ENCODE measurements at regions not wholly inside any gene's neighbourhood (a gene's known extent, or its start where the extent isn't known, plus 50 kb on each side); places are given as distances from the start of the nearest gene placed in this dataset.

DNA sequence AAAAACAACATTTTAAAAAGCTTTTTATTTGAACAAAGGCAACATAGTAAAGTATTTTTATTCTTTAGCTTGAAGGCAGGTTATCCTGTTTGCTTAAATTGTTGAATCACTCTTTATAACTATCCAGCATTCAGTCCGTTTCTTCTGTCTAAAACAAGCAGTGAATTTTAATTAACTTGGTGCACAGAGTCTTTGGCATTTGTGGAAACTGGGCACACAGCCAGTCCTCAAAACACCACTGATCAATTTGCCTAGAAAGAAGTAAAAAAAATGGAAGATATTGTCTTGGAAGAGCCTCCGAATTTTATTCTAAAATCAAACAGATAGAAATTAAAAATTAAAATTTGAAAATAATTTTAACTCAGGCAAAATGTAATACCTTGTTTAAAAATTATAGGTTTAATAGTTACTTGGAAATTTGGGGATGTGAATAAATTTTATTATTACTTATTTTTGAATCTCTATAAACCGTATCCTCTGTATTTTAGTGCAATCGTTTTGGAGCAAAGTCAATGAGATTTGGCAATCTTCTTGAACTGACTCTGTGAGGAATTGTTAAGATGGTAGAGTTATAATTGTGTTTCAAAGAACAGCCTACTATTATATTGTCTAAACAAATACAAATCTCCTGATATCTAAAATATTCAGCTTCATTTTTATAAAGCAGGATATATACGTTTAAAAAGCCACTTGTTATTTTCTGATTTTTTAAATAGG lies 927.0 kb downstream of the SLC16A7 start:
- no peak overlapping the region for H3K4me3 ChIP-seq (ENCODE audit: low read depth, poor library complexity, severe bottlenecking)
- 48 to 58% methylated on average over 5 of the region's 5 CpGs for WGBS, 2 donors
- no peak for DNase-seq (ENCODE audit: low spot score in 2 of 2)
- intact Hi-C loops (cut with DNase I; ENCODE audit: low total_unique reads): no loop called here
- no peak for TF ChIP-seq CTCF (IDR thresholded peaks at IDR 0.05)
- TF ChIP-seq POLR2A (IDR thresholded peaks at IDR 0.05): no peak

- intact Hi-C loops (cut with DNase I; ENCODE audit: low total_unique reads): no loop called here
- DNase-seq (ENCODE audit: low spot score in 2 of 2): no peak
- WGBS, 2 donors: 88 to 96% methylated on average over 1 of the region's 1 CpG
- TF ChIP-seq POLR2A (IDR thresholded peaks at IDR 0.05): no peak
- no peak for TF ChIP-seq CTCF (IDR thresholded peaks at IDR 0.05)
- H3K4me3 ChIP-seq (ENCODE audit: low read depth, poor library complexity, severe bottlenecking): no peak overlapping the region
Measured at GRCh38 chr12:60529261-60529660, 933.4 kb downstream of the SLC16A7 start.

GRCh38 chr12:60529723-60530122 lies 933.9 kb downstream of the SLC16A7 start:
- intact Hi-C loops (cut with DNase I; ENCODE audit: low total_unique reads): no loop called here
- WGBS, 2 donors: 80 to 100% methylated on average over 1 of the region's 1 CpG
- TF ChIP-seq POLR2A (IDR thresholded peaks at IDR 0.05) (no peak), CTCF (IDR thresholded peaks at IDR 0.05) (no peak)
- no peak overlapping the region for H3K4me3 ChIP-seq (ENCODE audit: low read depth, poor library complexity, severe bottlenecking)
- DNase-seq (ENCODE audit: low spot score in 2 of 2): no peak

DNA sequence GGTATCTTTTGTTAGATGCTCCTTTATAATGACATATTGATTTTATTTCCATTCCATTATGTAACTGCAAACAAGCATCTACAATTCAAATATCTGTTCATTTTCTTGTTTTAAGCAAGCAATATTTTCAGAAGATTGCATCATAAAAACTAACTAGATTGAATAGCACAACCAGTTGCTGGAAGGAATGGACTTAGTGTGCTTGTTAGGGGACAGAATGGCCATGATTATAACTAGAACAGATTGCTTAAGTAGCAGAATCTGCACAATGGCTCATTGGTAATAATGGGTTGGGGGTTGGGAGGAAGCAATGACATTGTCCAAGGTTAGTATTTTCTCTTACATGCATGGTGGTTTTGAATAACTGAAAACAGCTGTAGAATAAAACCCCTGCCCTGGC lies 939.5 kb downstream of the SLC16A7 start:
- intact Hi-C loops (cut with DNase I; ENCODE audit: low total_unique reads): no loop called here
- no peak overlapping the region for H3K4me3 ChIP-seq (ENCODE audit: low read depth, poor library complexity, severe bottlenecking)
- TF ChIP-seq POLR2A (IDR thresholded peaks at IDR 0.05) (no peak), CTCF (IDR thresholded peaks at IDR 0.05) (no peak)
- DNase-seq (ENCODE audit: low spot score in 2 of 2): no peak

GRCh38 chr12:60539592-60539991 lies 943.8 kb downstream of the SLC16A7 start:
- no peak for TF ChIP-seq POLR2A (IDR thresholded peaks at IDR 0.05)
- no peak for TF ChIP-seq CTCF (IDR thresholded peaks at IDR 0.05)
- no peak for DNase-seq (ENCODE audit: low spot score in 2 of 2)
- WGBS, 2 donors: 67 to 69% methylated on average over 5 of the region's 5 CpGs
- intact Hi-C loops (cut with DNase I; ENCODE audit: low total_unique reads): no loop called here
- H3K4me3 ChIP-seq (ENCODE audit: low read depth, poor library complexity, severe bottlenecking): no peak overlapping the region

DNA sequence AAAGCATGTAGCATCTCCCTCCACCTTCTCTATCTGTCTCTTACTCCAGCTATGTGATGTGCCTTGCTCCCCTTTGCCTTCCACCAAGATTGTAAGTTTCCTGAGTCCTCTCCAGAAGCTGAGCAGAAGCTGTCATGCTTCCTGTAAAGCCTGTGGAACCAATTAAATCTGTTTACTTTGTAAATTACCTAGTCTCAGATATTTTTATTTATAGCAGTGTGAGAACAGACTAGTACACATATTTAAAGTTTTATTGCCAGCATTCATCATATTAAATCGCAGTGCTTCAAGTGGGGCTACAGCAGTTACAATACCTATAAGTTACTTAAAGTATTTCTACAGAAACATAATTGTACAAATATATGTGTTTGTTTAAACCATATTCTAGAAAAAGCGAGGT lies 973.1 kb downstream of the SLC16A7 start:
- DNase-seq (ENCODE audit: low spot score in 2 of 2): no peak
- WGBS, 2 donors: 78 to 93% methylated on average over 2 of the region's 2 CpGs
- H3K4me3 ChIP-seq (ENCODE audit: low read depth, poor library complexity, severe bottlenecking): no peak overlapping the region
- TF ChIP-seq POLR2A (IDR thresholded peaks at IDR 0.05) (no peak), CTCF (IDR thresholded peaks at IDR 0.05) (no peak)
- intact Hi-C loops (cut with DNase I; ENCODE audit: low total_unique reads): no loop called here
